Colonic mucosa (tissue), 4 donors: ENCODE measurements at regions not wholly inside any gene's neighbourhood (a gene's known extent, or its start where the extent isn't known, plus 50 kb on each side); places are given as distances from the start of the nearest gene placed in this dataset.
"Not testable (repeated sequence)": the region's sequence is repeated elsewhere in the genome, so short reads cannot be mapped to it uniquely, and the experiment has no call there.

Experiments
- DNase-seq: peaks from one replicate; pipeline ENCODE4 v3.0.0-alpha.2; 2020
- H3K27ac ChIP-seq: fragments of 200-600 bp; one replicate; pipeline ENCODE4 v1.8.0; 2021
- H3K27me3 ChIP-seq: fragments of 200-600 bp; one replicate; pipeline ENCODE4 v1.8.0; 2021
- H3K36me3 ChIP-seq: fragments of 200-600 bp; one replicate; pipeline ENCODE4 v1.8.0; 2021
- H3K4me1 ChIP-seq: fragments of 200-600 bp; one replicate; pipeline ENCODE4 v1.8.0; 2021; ENCODE audit warnings: mild to moderate bottlenecking
- H3K4me3 ChIP-seq: fragments of 200-600 bp; one replicate; pipeline ENCODE4 v1.8.0; 2021
- H3K9ac ChIP-seq, 2 donors: one replicate each; pipeline ENCODE4 v1.7.0; 2013; ENCODE audit warnings: control low read depth in 2 of 2, low read depth in 2 of 2, low read length in 2 of 2
- H3K9me3 ChIP-seq: fragments of 200-600 bp; one replicate; pipeline ENCODE4 v1.8.0; 2021
- intact Hi-C: fragments of 100-400 bp; cut with DNase I; formaldehyde crosslinking; loops from one replicate; pipeline ENCODE4 v1.14.1; 2022
- TF ChIP-seq, protein P1 (sequence below): fragments of 200-600 bp; IDR thresholded peaks from one replicate; pipeline ENCODE4 v1.8.0; 2022; ENCODE audit warnings: antibody characterized with exemption, mild to moderate bottlenecking
- donor health status: healthy.
- donor health status: DM: no; HTN: no; CAD: no.
- donor health status: DM: no; HTN: no; CAD: no.

DNA sequence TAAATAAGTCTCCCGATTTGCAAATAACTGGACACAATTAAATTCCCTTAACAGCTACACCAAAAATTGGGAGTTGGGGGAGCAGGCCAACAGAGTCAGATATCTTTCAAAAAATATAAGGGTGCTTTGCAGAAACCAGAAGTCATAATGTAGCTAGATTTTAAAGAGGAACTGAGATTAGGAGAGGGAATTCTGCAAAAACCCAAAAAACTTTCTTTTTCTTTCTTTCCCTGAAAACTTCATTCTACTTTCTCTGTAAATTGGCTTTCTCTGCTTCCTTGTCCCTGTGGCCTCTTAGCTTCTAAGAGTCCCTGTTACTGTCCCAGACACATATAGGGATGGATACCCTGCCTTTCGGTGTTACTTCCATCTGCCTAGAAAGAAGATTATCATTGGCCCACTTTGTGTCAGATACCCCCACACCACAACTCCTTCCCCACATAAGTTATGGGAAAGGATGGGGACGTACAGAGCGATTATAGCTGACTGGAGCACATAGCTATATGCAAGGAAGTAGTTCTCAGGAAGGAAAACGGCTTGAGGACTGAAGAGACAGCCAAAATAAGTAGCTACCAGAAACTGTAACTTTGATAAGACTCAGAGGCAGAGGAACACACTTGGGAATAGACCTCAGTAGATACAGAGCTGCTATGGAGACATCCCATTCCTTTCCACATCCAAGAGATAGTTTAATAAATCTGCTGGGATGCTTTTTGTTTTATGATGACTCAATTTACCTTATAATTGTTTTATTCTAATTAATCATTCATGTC is 129.1 kb upstream of the TGFBR2 start:
- Histone ChIP-seq H3K4me3 (no peak overlapping the region), H3K9me3 (no peaks in the 10 kb centered on the region), H3K27me3 (no peaks in the 10 kb centered on the region), H3K36me3 (no peaks in the 10 kb centered on the region), H3K4me1 (peaks cover 12% of the 10 kb centered on the region), H3K27ac (no peak overlapping the region), H3K9ac (no peak overlapping the region)
- intact Hi-C loops, result no loop called here
- no peak for DNase-seq
- TF ChIP-seq, protein P1, sequence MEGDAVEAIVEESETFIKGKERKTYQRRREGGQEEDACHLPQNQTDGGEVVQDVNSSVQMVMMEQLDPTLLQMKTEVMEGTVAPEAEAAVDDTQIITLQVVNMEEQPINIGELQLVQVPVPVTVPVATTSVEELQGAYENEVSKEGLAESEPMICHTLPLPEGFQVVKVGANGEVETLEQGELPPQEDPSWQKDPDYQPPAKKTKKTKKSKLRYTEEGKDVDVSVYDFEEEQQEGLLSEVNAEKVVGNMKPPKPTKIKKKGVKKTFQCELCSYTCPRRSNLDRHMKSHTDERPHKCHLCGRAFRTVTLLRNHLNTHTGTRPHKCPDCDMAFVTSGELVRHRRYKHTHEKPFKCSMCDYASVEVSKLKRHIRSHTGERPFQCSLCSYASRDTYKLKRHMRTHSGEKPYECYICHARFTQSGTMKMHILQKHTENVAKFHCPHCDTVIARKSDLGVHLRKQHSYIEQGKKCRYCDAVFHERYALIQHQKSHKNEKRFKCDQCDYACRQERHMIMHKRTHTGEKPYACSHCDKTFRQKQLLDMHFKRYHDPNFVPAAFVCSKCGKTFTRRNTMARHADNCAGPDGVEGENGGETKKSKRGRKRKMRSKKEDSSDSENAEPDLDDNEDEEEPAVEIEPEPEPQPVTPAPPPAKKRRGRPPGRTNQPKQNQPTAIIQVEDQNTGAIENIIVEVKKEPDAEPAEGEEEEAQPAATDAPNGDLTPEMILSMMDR, result no peak

DNA sequence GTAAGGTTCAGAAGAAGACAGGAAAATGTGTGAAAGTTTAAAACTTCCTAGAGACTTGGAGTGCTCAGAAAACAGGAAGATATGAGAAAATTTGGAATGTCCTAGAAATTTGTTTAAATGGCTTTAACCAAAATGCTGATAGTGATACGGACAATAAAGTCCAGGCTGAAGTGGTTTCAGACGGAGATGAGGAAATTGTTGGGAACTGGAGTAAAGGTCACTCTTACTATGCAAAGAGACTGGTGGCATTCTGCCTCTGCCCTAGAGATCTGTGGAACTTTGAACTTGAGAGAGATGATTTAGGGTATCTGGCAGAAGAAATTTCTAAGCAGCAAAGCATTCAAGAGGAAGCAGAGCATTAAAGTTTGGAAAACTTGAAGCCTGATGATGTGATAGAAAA is 126.7 kb upstream of the TGFBR2 start:
- peaks cover 12% of the 10 kb centered on the region for H3K4me1 ChIP-seq
- DNase-seq, result peak; percentile 35
- H3K4me3 ChIP-seq, intact Hi-C loops, H3K36me3 ChIP-seq, H3K27me3 ChIP-seq, H3K27ac ChIP-seq, H3K9me3 ChIP-seq, H3K9ac ChIP-seq: not testable (repeated sequence)

DNA sequence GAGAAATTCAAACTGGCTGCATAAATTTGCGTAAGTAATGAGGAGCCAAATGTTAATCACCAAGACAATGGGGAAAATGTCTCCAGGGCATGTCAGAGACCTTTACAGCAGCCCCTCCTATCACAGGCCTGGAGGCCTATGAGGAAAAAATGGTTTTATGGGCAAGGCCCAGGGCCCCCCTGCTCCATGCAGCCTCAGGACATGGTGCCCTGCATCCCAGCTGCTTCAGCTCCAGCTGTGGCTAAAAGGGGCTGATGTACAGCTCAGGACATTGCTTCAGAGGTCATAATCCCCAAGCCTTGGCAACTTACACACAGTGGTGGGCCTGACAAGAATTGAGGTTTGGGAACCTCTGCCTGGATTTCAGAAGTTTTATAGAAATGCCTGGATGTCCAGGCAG is 126.2 kb upstream of the TGFBR2 start:
- H3K9me3 ChIP-seq, H3K36me3 ChIP-seq, H3K9ac ChIP-seq, intact Hi-C loops, H3K4me3 ChIP-seq, H3K27ac ChIP-seq, DNase-seq, H3K27me3 ChIP-seq: not testable (repeated sequence)
- H3K4me1 ChIP-seq, result peaks cover 12% of the 10 kb centered on the region

DNA sequence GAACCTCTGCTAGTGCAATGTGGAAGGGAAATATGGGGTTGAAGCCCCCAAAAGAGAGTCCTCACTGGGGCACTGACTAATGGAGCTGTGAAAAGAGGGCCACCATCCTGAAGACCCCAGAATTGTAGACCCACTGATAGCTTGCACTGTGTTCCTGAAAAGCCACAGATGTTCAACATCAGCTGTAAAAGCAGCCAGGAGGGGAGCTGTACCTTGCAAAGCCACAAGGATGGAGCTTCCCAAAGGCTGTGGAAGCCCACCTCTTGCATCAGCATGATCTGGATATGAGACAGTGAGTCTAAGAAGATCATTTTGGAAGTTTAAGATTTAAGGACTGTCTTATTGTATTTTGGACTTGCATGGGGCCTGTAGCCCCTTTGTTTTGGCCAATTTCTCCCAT is 125.8 kb upstream of the TGFBR2 start:
- DNase-seq, result no peak
- Histone ChIP-seq H3K27ac (no peak overlapping the region), H3K9me3 (no peaks in the 10 kb centered on the region), H3K4me3 (no peak overlapping the region), H3K4me1 (peaks cover 12% of the 10 kb centered on the region), H3K9ac (no peak overlapping the region), H3K27me3 (no peaks in the 10 kb centered on the region), H3K36me3 (no peaks in the 10 kb centered on the region)
- TF ChIP-seq, protein P1, result no peak
- intact Hi-C loops, result no loop called here

GRCh38 chr3:30481241-30481640 is 125.2 kb upstream of the TGFBR2 start:
- Histone ChIP-seq H3K36me3 (no peaks in the 10 kb centered on the region), H3K4me3 (no peak overlapping the region), H3K9ac (no peak overlapping the region), H3K4me1 (peaks cover 12% of the 10 kb centered on the region), H3K27ac (no peak overlapping the region), H3K27me3 (no peaks in the 10 kb centered on the region), H3K9me3 (no peaks in the 10 kb centered on the region)
- TF ChIP-seq, protein P1, result no peak
- intact Hi-C loops, result no loop called here
- no peak for DNase-seq

- H3K27ac ChIP-seq, H3K4me1 ChIP-seq, intact Hi-C loops, H3K9me3 ChIP-seq, DNase-seq, H3K4me3 ChIP-seq, H3K27me3 ChIP-seq, H3K36me3 ChIP-seq, H3K9ac ChIP-seq: not testable (repeated sequence)
Observed at GRCh38 chr3:30484229-30484628, 122.2 kb upstream of the TGFBR2 start.

- TF ChIP-seq, protein P1, result no peak
- no peaks in the 10 kb centered on the region for H3K4me1 ChIP-seq
- H3K36me3 ChIP-seq, result no peaks in the 10 kb centered on the region
- intact Hi-C loops, result no loop called here
- H3K27me3 ChIP-seq, result no peaks in the 10 kb centered on the region
- H3K9ac ChIP-seq, result no peak overlapping the region
- DNase-seq, result no peak
- no peak overlapping the region for H3K27ac ChIP-seq
- H3K4me3 ChIP-seq, result no peak overlapping the region
- H3K9me3 ChIP-seq, result no peaks in the 10 kb centered on the region
Observed at GRCh38 chr3:30486368-30486767, 120.0 kb upstream of the TGFBR2 start.
